Pancreas (tissue), 10 donors: ENCODE measurements at regions not wholly inside any gene's neighbourhood (a gene's known extent, or its start where the extent isn't known, plus 50 kb on each side); places are given as distances from the start of the nearest gene placed in this dataset.

Experiments
- ATAC-seq, 4 donors: fragments of 200-7000 bp; cut with Tn5 transposase; one replicate each; pipeline versions ENCODE4 v1.8.0 to v1.9.1; 2020; ENCODE audit warnings: mild to moderate bottlenecking in 4 of 4, moderate library complexity in 4 of 4
- DNase-seq, 6 donors: peaks; one replicate each; pipeline ENCODE4 v3.0.0-alpha.2; 2020
- FAIRE-seq: peaks from 2 replicates; lab custom pipeline; 2012; peaks lifted over from hg19 to GRCh38; lab: Jason Lieb, UNC
- H3K27ac ChIP-seq, 4 donors: fragments of 200-600 bp; sonication (generic); 1 replicate in 3 of 4; 2 replicates in 1 of 4; pipeline versions ENCODE4 v1.5.0 to v1.8.0; 2020
- H3K27me3 ChIP-seq, 4 donors: fragments of 200-600 bp; one replicate each; pipeline ENCODE4 v1.8.0; 2021
- H3K36me3 ChIP-seq, 3 donors: fragments of 200-600 bp; sonication (generic) in 1 of 3; one replicate each; pipeline versions ENCODE4 v1.5.0 to v1.8.0; 2020 to 2021
- H3K4me1 ChIP-seq, 3 donors: fragments of 200-600 bp; one replicate each; pipeline ENCODE4 v1.8.0; 2021
- H3K4me3 ChIP-seq, 4 donors: fragments of 200-600 bp; sonication (generic) in 2 of 4; one replicate each; pipeline versions ENCODE4 v1.5.0 to v1.8.0; 2020 to 2021
- H3K9me3 ChIP-seq, 4 donors: fragments of 200-600 bp; one replicate each; pipeline ENCODE4 v1.8.0; 2021
- CTCF ChIP-seq, 4 donors: fragments of 200-600 bp; sonication (generic) in 3 of 4; IDR thresholded peaks; one replicate each; pipeline versions ENCODE4 v1.5.0 to v1.8.0; 2021; ENCODE audit warnings: antibody characterized with exemption in 4 of 4
- WGBS, 2 donors: extraction: QIAGEN DNeasy Blood & Tissue Kit; methylation state at CpG; one replicate each; pipeline ENCODE4 v1.1.7; 2013; 5-methylcytosine and 5-hydroxymethylcytosine counted together
- intact Hi-C, 3 donors: fragments of 100-400 bp; cut with DNase I; formaldehyde crosslinking; loops; one replicate each; pipeline versions ENCODE4 v1.11.1 to v1.14.2; 2022
- donor health status: healthy with polysubstance abuse.
- donor health status: DM: no; HTN: no; CAD: no; lungs with moderate emphysema.
- donor health status: DM: no; HTN: no; CAD: no.
- donor health status: control.
- donor health status: control.
- donor health status: Bipolar disorder and iron deficiency.
- donor health status: DM: yes; HTN: yes; CAD: no.
- donor health status: DM: no; HTN: no; CAD: no.
- donor health status: DM: no; HTN: no; CAD: no.
- donor health status: DM: yes; HTN: yes; CAD: no.

GRCh38 chr2:53572696-53573095 is 194.9 kb upstream of the CHAC2 start:
- Histone ChIP-seq H3K9me3 (no peaks in the 10 kb centered on the region), H3K36me3 (no peaks in the 10 kb centered on the region), H3K27ac (no peak overlapping the region), H3K27me3 (no peaks in the 10 kb centered on the region), H3K4me3 (no peak overlapping the region), H3K4me1 (no peaks in the 10 kb centered on the region)
- WGBS, 2 donors: 92 to 93% methylated on average over 1 of the region's 1 CpG
- DNase-seq: no peak
- no peak for ATAC-seq
- no peak for TF ChIP-seq CTCF (IDR thresholded peaks at IDR 0.05)
- FAIRE-seq: no peak
- intact Hi-C loops: no loop called here

GRCh38 chr2:53569957-53570727 is 197.5 kb upstream of the CHAC2 start:
- Histone ChIP-seq H3K4me1 (no peaks in the 10 kb centered on the region), H3K27me3 (no peaks in the 10 kb centered on the region), H3K36me3 (no peaks in the 10 kb centered on the region), H3K27ac (peak overlapping the region in 1 of 4 donors; percentile 57), H3K4me3 (peak overlapping the region in 2 of 4 donors; percentile 9 to 22), H3K9me3 (no peaks in the 10 kb centered on the region)
- FAIRE-seq: no peak
- peak; percentile 92 to 96 (median 96) for ATAC-seq
- no peak for TF ChIP-seq CTCF (IDR thresholded peaks at IDR 0.05)
- DNase-seq: peak in 3 of 6 donors; percentile 53 to 59 (median 55)
- 47 to 54% methylated on average over 14 of the region's 14 CpGs for WGBS, 2 donors
- intact Hi-C loops: no loop called here

- TF ChIP-seq CTCF (IDR thresholded peaks at IDR 0.05): no peak
- no peak overlapping the region for H3K4me3 ChIP-seq
- intact Hi-C loops: no loop called here
- H3K27ac ChIP-seq: no peak overlapping the region
- no peak for FAIRE-seq
- no peak for ATAC-seq
- H3K36me3 ChIP-seq: no peaks in the 10 kb centered on the region
- no peaks in the 10 kb centered on the region for H3K4me1 ChIP-seq
- DNase-seq: no peak
- no peaks in the 10 kb centered on the region for H3K9me3 ChIP-seq
- WGBS, 2 donors: 80 to 88% methylated on average over 4 of the region's 4 CpGs
- H3K27me3 ChIP-seq: no peaks in the 10 kb centered on the region
Observed at GRCh38 chr2:53568469-53568868, 199.1 kb upstream of the CHAC2 start.

GRCh38 chr2:53567073-53567472 is 200.5 kb upstream of the CHAC2 start:
- H3K36me3 ChIP-seq: no peaks in the 10 kb centered on the region
- no peak overlapping the region for H3K27ac ChIP-seq
- H3K4me3 ChIP-seq: no peak overlapping the region
- no peaks in the 10 kb centered on the region for H3K4me1 ChIP-seq
- H3K9me3 ChIP-seq: no peaks in the 10 kb centered on the region
- no peak for ATAC-seq
- intact Hi-C loops: no loop called here
- FAIRE-seq: no peak
- TF ChIP-seq CTCF (IDR thresholded peaks at IDR 0.05): no peak
- no peak for DNase-seq
- H3K27me3 ChIP-seq: no peaks in the 10 kb centered on the region

GRCh38 chr2:53562407-53562806 is 205.2 kb upstream of the CHAC2 start:
- DNase-seq (no peak), FAIRE-seq (no peak), ATAC-seq (no peak)
- no peak for TF ChIP-seq CTCF (IDR thresholded peaks at IDR 0.05)
- Histone ChIP-seq H3K9me3 (no peaks in the 10 kb centered on the region), H3K4me3 (no peak overlapping the region), H3K27ac (no peak overlapping the region), H3K4me1 (no peaks in the 10 kb centered on the region), H3K27me3 (no peaks in the 10 kb centered on the region), H3K36me3 (no peaks in the 10 kb centered on the region)
- intact Hi-C loops: no loop called here
- 91 to 92% methylated on average over 4 of the region's 4 CpGs for WGBS, 2 donors
